K562 (cell line): ENCODE measurements at regions not wholly inside any gene's neighbourhood (a gene's known extent, or its start where the extent isn't known, plus 50 kb on each side); places are given as distances from the start of the nearest gene placed in this dataset.

Experiments used
- ATAC-seq: fragments of 200-7000 bp; cut with Tn5 transposase; 3 replicates; pipeline ENCODE4 v1.9.1; 2020; ENCODE audit warnings: moderate library complexity
- BruUV-seq: library from RNA; stranded (reverse); fragments of 400-500 nt; replicated peaks from 2 replicates; lab custom pipeline; 2021; lab: Mats Ljungman, UMichigan
- CTCF ChIA-PET: fragments of 300-600 bp; formaldehyde crosslinking; extraction: SDS; loops from one replicate; lab custom pipeline; 2021; ENCODE audit warnings: low intra/inter-chr PET ratio; lab: Yijun Ruan, JAX
- POLR2A ChIA-PET: fragments of 300-600, 350-650 bp; sonication (Branson Sonifier 250); formaldehyde crosslinking; extraction: SDS; loops from one replicate; lab custom pipeline; 2021; ENCODE audit warnings: antibody characterized with exemption, inconsistent platforms; lab: Yijun Ruan, JAX
- DNase-seq, 4 experiments: peaks; one replicate each; pipeline versions ENCODE4 v3.0.0 to v3.0.0-alpha.2; 2011 to 2018; ENCODE audit warnings: low spot score in 3 of 4, mixed read lengths in 3 of 4; ENCODE audit errors: extremely low read depth in 1 of 4
- FAIRE-seq: peaks from 2 replicates; lab custom pipeline; 2011; peaks lifted over from hg19 to GRCh38; lab: Jason Lieb, UNC
- H2AFZ ChIP-seq: 2 replicates; pipeline ENCODE4 v1.6.0; 2011; ENCODE audit warnings: low read depth, low read length, control low read depth, inconsistent platforms
- H3K27ac ChIP-seq: fragments of 200-600 bp; 3 replicates; pipeline ENCODE4 v1.8.0; 2011; ENCODE audit warnings: low read depth, mild to moderate bottlenecking, control low read depth, inconsistent platforms, low read length, moderate library complexity, mixed read lengths; ENCODE audit errors: extremely low read depth
- H3K27me3 ChIP-seq, 2 experiments: fragments of 300-600 bp in 1 of 2; 2 replicates in 1 of 2; 3 replicates in 1 of 2; pipeline versions ENCODE4 v1.6.0 to v1.8.0; 2011; ENCODE audit warnings: inconsistent platforms in 2 of 2, low read length in 2 of 2, mild to moderate bottlenecking in 1 of 2, mixed read lengths in 1 of 2, moderate library complexity in 1 of 2; ENCODE audit not compliant: control insufficient read depth in 2 of 2, insufficient read depth in 2 of 2
- H3K36me3 ChIP-seq: fragments of 300-600 bp; 3 replicates; pipeline ENCODE4 v1.8.0; 2011; ENCODE audit warnings: mild to moderate bottlenecking, low read length, inconsistent platforms; ENCODE audit not compliant: control insufficient read depth, insufficient read depth
- H3K4me1 ChIP-seq, 2 experiments: fragments of 200-600 bp in 1 of 2; replicated peaks in 1 of 2; 2 replicates in 1 of 2; 3 replicates in 1 of 2; pipeline versions ENCODE4 v1.5.1 to v1.8.0; 2011; ENCODE audit warnings: inconsistent platforms in 2 of 2, low read length in 2 of 2, mild to moderate bottlenecking in 1 of 2, mixed read lengths in 1 of 2, moderate library complexity in 1 of 2; ENCODE audit not compliant: control insufficient read depth in 2 of 2, insufficient read depth in 2 of 2
- H3K4me2 ChIP-seq: 2 replicates; pipeline ENCODE4 v1.6.1; 2011; ENCODE audit warnings: low read length, control low read depth, inconsistent platforms, mixed read lengths; ENCODE audit not compliant: insufficient read depth
- H3K4me3 ChIP-seq: fragments of 200-600 bp; sonication (generic), shearing (Covaris generic); 2 replicates; pipeline ENCODE4 v1.5.1; 2016; ENCODE audit warnings: control low read depth, inconsistent platforms
- H3K79me2 ChIP-seq: fragments of 200-600 bp; 3 replicates; pipeline ENCODE4 v1.8.0; 2011; ENCODE audit warnings: low read length, inconsistent platforms; ENCODE audit not compliant: control insufficient read depth, insufficient read depth
- H3K9ac ChIP-seq, 2 experiments: 2 replicates each; pipeline versions ENCODE4 v1.6.0 to v1.6.1; 2011; ENCODE audit warnings: low read depth in 2 of 2, low read length in 2 of 2, control low read depth in 1 of 2, inconsistent platforms in 1 of 2, mild to moderate bottlenecking in 1 of 2, mixed read lengths in 1 of 2; ENCODE audit not compliant: insufficient read depth in 1 of 2
- H3K9me1 ChIP-seq: one replicate; pipeline ENCODE4 v1.6.0; 2011; ENCODE audit warnings: inconsistent platforms, mild to moderate bottlenecking, low read length, moderate library complexity; ENCODE audit not compliant: control insufficient read depth, insufficient read depth
- H3K9me3 ChIP-seq: replicated peaks from 2 replicates; pipeline ENCODE4 v1.5.1; 2011; ENCODE audit warnings: low read depth, low read length, inconsistent platforms; ENCODE audit not compliant: control insufficient read depth, insufficient read depth
- H4K20me1 ChIP-seq: replicated peaks from 2 replicates; pipeline ENCODE4 v1.6.1; 2011; ENCODE audit warnings: low read length, inconsistent platforms, mixed read lengths; ENCODE audit not compliant: control insufficient read depth, insufficient read depth
- DACH1 ChIP-seq: fragments of 450-650 bp; IDR thresholded peaks from 2 replicates; pipeline ENCODE4 v1.6.1; 2018; ENCODE audit not compliant: partially characterized antibody
- DDX20 ChIP-seq: fragments of 450-650 bp; IDR thresholded peaks from 2 replicates; pipeline ENCODE4 v1.6.1; 2016; ENCODE audit warnings: missing genetic modification characterization, low read depth, mild to moderate bottlenecking, missing compliant biosample characterization, moderate library complexity
- EP300 ChIP-seq: IDR thresholded peaks from 2 replicates; pipeline ENCODE4 v1.6.1; 2012; ENCODE audit warnings: low read length, improper control_type of control experiment
- HBP1 ChIP-seq: fragments of 450-650 bp; formaldehyde crosslinking; IDR thresholded peaks from 2 replicates; pipeline ENCODE4 v1.4.0; 2022; ENCODE audit warnings: missing genetic modification characterization
- HCFC1 ChIP-seq: IDR thresholded peaks from 2 replicates; pipeline ENCODE4 v1.6.1; 2012; ENCODE audit warnings: low read depth, low read length, improper control_type of control experiment
- MAZ ChIP-seq, 2 experiments: fragments of 450-650 bp in 1 of 2; sonication (generic) in 1 of 2; formaldehyde crosslinking; IDR thresholded peaks in 1 of 2; conservative IDR thresholded peaks in 1 of 2; 2 replicates each; pipeline versions ENCODE4 v1.4.0 to v1.5.0; 2020; ENCODE audit warnings: mild to moderate bottlenecking in 1 of 2, missing genetic modification reagents in 1 of 2
- MEIS2 ChIP-seq: fragments of 450-650 bp; IDR thresholded peaks from 2 replicates; pipeline ENCODE4 v1.6.1; 2014; ENCODE audit warnings: mild to moderate bottlenecking; ENCODE audit not compliant: partially characterized antibody
- PBX2 ChIP-seq, 2 experiments: IDR thresholded peaks in 1 of 2; conservative IDR thresholded peaks in 1 of 2; 2 replicates each; pipeline ENCODE4 v1.6.1; 2016; ENCODE audit warnings: low read depth in 2 of 2, mild to moderate bottlenecking in 1 of 2, missing compliant biosample characterization in 1 of 2, missing genetic modification characterization in 1 of 2, moderate library complexity in 1 of 2
- RNF219 ChIP-seq: fragments of 250-450 bp; sonication (Bioruptor Pico); IDR thresholded peaks from 2 replicates; pipeline ENCODE4 v1.5.0; 2022; ENCODE audit warnings: mild to moderate bottlenecking
- TOE1 ChIP-seq, 2 experiments: fragments of 450-650 bp in 1 of 2; sonication (generic) in 1 of 2; formaldehyde crosslinking in 1 of 2; IDR thresholded peaks; 2 replicates each; pipeline versions ENCODE4 v1.7.1 to v1.8.0; 2016 to 2022; ENCODE audit warnings: borderline replicate concordance in 2 of 2, mild to moderate bottlenecking in 2 of 2, antibody characterized with exemption in 1 of 2, inconsistent platforms in 1 of 2, low read depth in 1 of 2, missing genetic modification reagents in 1 of 2, moderate library complexity in 1 of 2
- WGBS: fragments of 100-300 bp; shearing (Covaris generic); methylation state at CpG from one replicate; pipeline ENCODE4 v1.1.6; 2016; ENCODE audit warnings: low coverage, mixed read lengths; ENCODE audit not compliant: insufficient coverage; ENCODE audit errors: missing lambda C conversion rate; 5-methylcytosine and 5-hydroxymethylcytosine counted together
- in situ Hi-C: fragments of 300-500 bp; cut with MboI; formaldehyde crosslinking; loops from 4 replicates; pipeline ENCODE4 v1.15.0; 2018; ENCODE audit warnings: inconsistent platforms, mixed read lengths
- intact Hi-C: fragments of 100-400 bp; cut with micrococcal nuclease; formaldehyde crosslinking; loops from 2 replicates; pipeline ENCODE4 v1.14.2; 2022
- TF ChIP-seq, protein P1 (sequence below): sonication (generic); formaldehyde crosslinking; IDR thresholded peaks from 2 replicates; pipeline ENCODE4 v1.8.1; 2023; ENCODE audit warnings: mild to moderate bottlenecking, missing genetic modification reagents

DNA sequence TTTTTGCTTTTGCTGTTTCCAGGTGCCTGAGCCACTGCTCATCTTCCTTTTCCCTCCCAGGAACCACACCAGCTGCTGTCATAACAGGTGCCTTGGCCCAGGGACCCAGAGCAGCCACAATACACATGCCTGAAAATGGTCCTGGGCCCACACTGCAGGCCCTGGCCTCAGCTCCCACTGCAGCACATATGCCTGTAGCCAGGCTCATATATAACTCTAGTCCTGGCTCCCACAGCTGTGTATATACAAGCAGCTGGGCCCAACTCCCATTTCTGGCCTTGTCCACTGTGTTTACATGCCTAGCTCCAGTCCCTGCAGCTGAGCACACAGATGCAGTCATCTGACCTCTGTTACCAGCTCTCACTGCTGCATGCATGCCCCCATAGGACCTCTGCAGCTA lies 930.5 kb downstream of the ADGRL3 start (continued):
- no peak for TF ChIP-seq RNF219 (CRISPR knock-in tag)

GRCh38 chr4:62130230-62130629 lies 930.1 kb downstream of the ADGRL3 start:
- no TSS peak for BruUV-seq
- H3K27ac ChIP-seq = no peak overlapping the region
- no peaks in the 10 kb centered on the region for H3K79me2 ChIP-seq
- no peaks in the 10 kb centered on the region for H3K36me3 ChIP-seq
- H3K4me3 ChIP-seq = no peak overlapping the region
- CTCF ChIA-PET = no interaction called here
- H3K4me2 ChIP-seq = no peak overlapping the region
- POLR2A ChIA-PET = no interaction called here
- in situ Hi-C loops = no loop called here
- ATAC-seq (no peak), DNase-seq (no peak), FAIRE-seq (no peak)
- H3K9me1 ChIP-seq = no peaks in the 10 kb centered on the region
- no peaks in the 10 kb centered on the region for H4K20me1 ChIP-seq
- WGBS = 4% methylated on average over 2 of the region's 2 CpGs
- H3K27me3 ChIP-seq = no peaks in the 10 kb centered on the region
- TF ChIP-seq MAZ (CRISPR knock-in tag; conservative IDR thresholded peaks at IDR 0.05 in 1 of 2, IDR thresholded peaks at IDR 0.05 in 1 of 2) (no peak), HBP1 (CRISPR knock-in tag) (no peak), DACH1 (no peak), DDX20 (tag) (no peak), TOE1 (IDR thresholded peaks at IDR 0.05; ENCODE audit: borderline replicate concordance) (no peak), TOE1 (CRISPR knock-in tag; IDR thresholded peaks at IDR 0.05; ENCODE audit: borderline replicate concordance, low read depth) (no peak), PBX2 (CRISPR knock-in tag; IDR thresholded peaks at IDR 0.05; ENCODE audit: low read depth) (no peak), PBX2 (tag; conservative IDR thresholded peaks at IDR 0.05; ENCODE audit: low read depth) (no peak), HCFC1 (no peak), EP300 (no peak), MEIS2 (no peak)
- TF ChIP-seq, protein P1, sequence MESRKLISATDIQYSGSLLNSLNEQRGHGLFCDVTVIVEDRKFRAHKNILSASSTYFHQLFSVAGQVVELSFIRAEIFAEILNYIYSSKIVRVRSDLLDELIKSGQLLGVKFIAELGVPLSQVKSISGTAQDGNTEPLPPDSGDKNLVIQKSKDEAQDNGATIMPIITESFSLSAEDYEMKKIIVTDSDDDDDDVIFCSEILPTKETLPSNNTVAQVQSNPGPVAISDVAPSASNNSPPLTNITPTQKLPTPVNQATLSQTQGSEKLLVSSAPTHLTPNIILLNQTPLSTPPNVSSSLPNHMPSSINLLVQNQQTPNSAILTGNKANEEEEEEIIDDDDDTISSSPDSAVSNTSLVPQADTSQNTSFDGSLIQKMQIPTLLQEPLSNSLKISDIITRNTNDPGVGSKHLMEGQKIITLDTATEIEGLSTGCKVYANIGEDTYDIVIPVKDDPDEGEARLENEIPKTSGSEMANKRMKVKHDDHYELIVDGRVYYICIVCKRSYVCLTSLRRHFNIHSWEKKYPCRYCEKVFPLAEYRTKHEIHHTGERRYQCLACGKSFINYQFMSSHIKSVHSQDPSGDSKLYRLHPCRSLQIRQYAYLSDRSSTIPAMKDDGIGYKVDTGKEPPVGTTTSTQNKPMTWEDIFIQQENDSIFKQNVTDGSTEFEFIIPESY (CRISPR knock-in tag) = no peak
- intact Hi-C loops = no loop called here
- H3K9ac ChIP-seq = no peak overlapping the region
- no peak overlapping the region for H2AFZ ChIP-seq
- no peaks in the 10 kb centered on the region for H3K4me1 ChIP-seq
- H3K9me3 ChIP-seq = no peaks in the 10 kb centered on the region
